H1 (cell line): ENCODE measurements at regions not wholly inside any gene's neighbourhood (a gene's known extent, or its start where the extent isn't known, plus 50 kb on each side); places are given as distances from the start of the nearest gene placed in this dataset.

Experiments
- ASH2L ChIP-seq: fragments of 200-600, 300-600 bp; sonication (generic); IDR thresholded peaks from one replicate; pipeline ENCODE4 v1.7.1; 2017; ENCODE audit warnings: low read length
- CTCF ChIP-seq, 3 experiments: IDR thresholded peaks; 1 replicate in 2 of 3; 2 replicates in 1 of 3; pipeline versions ENCODE4 v1.5.1 to v1.6.1; 2011; ENCODE audit warnings: low read length in 3 of 3, mild to moderate bottlenecking in 3 of 3, inconsistent platforms in 2 of 3, low read depth in 1 of 3, moderate library complexity in 1 of 3; ENCODE audit not compliant: insufficient read depth in 1 of 3; ENCODE audit errors: control extremely low read depth in 1 of 3
- EZH2 ChIP-seq: fragments of 200-600 bp; sonication (generic); IDR thresholded peaks from 2 replicates; pipeline ENCODE4 v1.7.1; 2012; ENCODE audit warnings: low read depth, mild to moderate bottlenecking, moderate library complexity, low read length, inconsistent platforms; ENCODE audit not compliant: severe bottlenecking

GRCh38 chr20:63082308-63082938 lies 75.7 kb upstream of the BHLHE23 start:
- TF ChIP-seq ASH2L (no peak), CTCF (IDR thresholded peaks at IDR 0.05; ENCODE audit: control extremely low read depth in 1 of 3, insufficient read depth in 1 of 3, low read depth in 1 of 3, low read length in 3 of 3) (no peak), EZH2 (no peak)
